Endothelial cell of umbilical vein (primary cell): ENCODE measurements at regions not wholly inside any gene's neighbourhood (a gene's known extent, or its start where the extent isn't known, plus 50 kb on each side); places are given as distances from the start of the nearest gene placed in this dataset.

Source experiments
- BruUV-seq: library from RNA; stranded (reverse); fragments of 400-500 nt; replicated peaks from 2 replicates; lab custom pipeline; 2021; lab: Mats Ljungman, UMichigan
- CTCF ChIA-PET: fragments of 300-600, 350-600 bp; sonication (Branson Sonifier 250); formaldehyde crosslinking; loops from one replicate; lab custom pipeline; 2021; ENCODE audit warnings: antibody characterized with exemption, inconsistent platforms; lab: Charles Lee
- POLR2A ChIA-PET: fragments of 300-600, 350-600 bp; sonication (Branson Sonifier 250); formaldehyde crosslinking; loops from one replicate; lab custom pipeline; 2021; ENCODE audit warnings: antibody characterized with exemption, inconsistent platforms; lab: Charles Lee
- DNase-seq: peaks from one replicate; pipeline ENCODE4 v3.0.0-alpha.2; 2011; ENCODE audit warnings: low read depth, low spot score
- FAIRE-seq: peaks from 2 replicates; lab custom pipeline; 2011; peaks lifted over from hg19 to GRCh38; lab: Jason Lieb, UNC
- H2AFZ ChIP-seq: 2 replicates; pipeline ENCODE4 v1.6.0; 2012; ENCODE audit warnings: low read depth, low read length, control low read depth, inconsistent platforms
- H3K27ac ChIP-seq: 2 replicates; pipeline ENCODE4 v1.5.1; 2011; ENCODE audit warnings: low read depth, mild to moderate bottlenecking, control low read depth, low read length, moderate library complexity; ENCODE audit not compliant: insufficient read depth
- H3K27me3 ChIP-seq, 2 experiments: 2 replicates each; pipeline versions ENCODE4 v1.6.0 to v1.6.1; 2011; ENCODE audit warnings: low read length in 2 of 2, mixed read lengths in 1 of 2; ENCODE audit not compliant: control insufficient read depth in 2 of 2, insufficient read depth in 2 of 2
- H3K36me3 ChIP-seq, 2 experiments: 2 replicates in 1 of 2; 3 replicates in 1 of 2; pipeline ENCODE4 v1.5.1; 2011; ENCODE audit warnings: low read length in 2 of 2, mild to moderate bottlenecking in 1 of 2, moderate library complexity in 1 of 2; ENCODE audit not compliant: control insufficient read depth in 2 of 2, insufficient read depth in 2 of 2; ENCODE audit errors: extremely low read depth in 1 of 2
- H3K4me1 ChIP-seq: 3 replicates; pipeline ENCODE4 v1.5.1; 2011; ENCODE audit warnings: mild to moderate bottlenecking, low read length; ENCODE audit not compliant: control insufficient read depth, insufficient read depth; ENCODE audit errors: extremely low read depth
- H3K4me2 ChIP-seq: 2 replicates; pipeline ENCODE4 v1.6.1; 2011; ENCODE audit warnings: low read length, control low read depth, mixed read lengths; ENCODE audit not compliant: insufficient read depth
- H3K4me3 ChIP-seq, 3 experiments: fragments of 200-600 bp in 1 of 3; sonication (generic), shearing (Covaris generic) in 1 of 3; replicated peaks in 1 of 3; 2 replicates each; pipeline ENCODE4 v1.5.1; 2011 to 2016; ENCODE audit warnings: control low read depth in 3 of 3, low read length in 3 of 3, mild to moderate bottlenecking in 2 of 3, inconsistent platforms in 1 of 3, low read depth in 1 of 3, moderate library complexity in 1 of 3; ENCODE audit not compliant: insufficient read depth in 1 of 3
- H3K79me2 ChIP-seq: 2 replicates; pipeline ENCODE4 v1.6.0; 2012; ENCODE audit warnings: low read length, inconsistent platforms; ENCODE audit not compliant: control insufficient read depth, insufficient read depth
- H3K9ac ChIP-seq: replicated peaks from 2 replicates; pipeline ENCODE3; 2011; ENCODE audit warnings: low read length, control low read depth; ENCODE audit not compliant: insufficient read depth; ENCODE audit errors: extremely low read depth
- H3K9me1 ChIP-seq: replicated peaks from 3 replicates; pipeline ENCODE4 v1.6.0; 2011; ENCODE audit warnings: mild to moderate bottlenecking, low read length; ENCODE audit not compliant: control insufficient read depth, insufficient read depth; ENCODE audit errors: extremely low read depth
- H3K9me3 ChIP-seq: replicated peaks from 2 replicates; pipeline ENCODE4 v1.5.1; 2012; ENCODE audit warnings: low read length, inconsistent platforms; ENCODE audit not compliant: control insufficient read depth, insufficient read depth
- H4K20me1 ChIP-seq: replicated peaks from 2 replicates; pipeline ENCODE3; 2011; ENCODE audit warnings: mild to moderate bottlenecking, low read length; ENCODE audit not compliant: control insufficient read depth, insufficient read depth; ENCODE audit errors: extremely low read depth
- EZH2 ChIP-seq: IDR thresholded peaks from 2 replicates; pipeline ENCODE4 v1.6.1; 2012; ENCODE audit warnings: borderline replicate concordance, low read depth, mild to moderate bottlenecking, moderate library complexity, low read length, inconsistent platforms; ENCODE audit not compliant: severe bottlenecking
- FOS ChIP-seq: IDR thresholded peaks from 2 replicates; pipeline ENCODE4 v1.6.1; 2011; ENCODE audit warnings: mild to moderate bottlenecking, low read length, moderate library complexity, borderline replicate concordance; ENCODE audit not compliant: insufficient read depth
- GATA2 ChIP-seq: IDR thresholded peaks from 2 replicates; pipeline ENCODE4 v1.7.0; 2011; ENCODE audit warnings: low read depth, mild to moderate bottlenecking, moderate library complexity, mixed read lengths, low read length; ENCODE audit not compliant: insufficient read length, insufficient read depth
- JUN ChIP-seq: IDR thresholded peaks from 2 replicates; pipeline ENCODE4 v1.6.1; 2011; ENCODE audit warnings: borderline replicate concordance, low read depth; ENCODE audit not compliant: insufficient read length, insufficient read depth
- MYC ChIP-seq: IDR thresholded peaks from one replicate; pipeline ENCODE4 v1.6.1; 2011; ENCODE audit warnings: mild to moderate bottlenecking, low read depth, low read length
- POLR2A ChIP-seq: IDR thresholded peaks from 2 replicates; pipeline ENCODE4 v1.6.1; 2012; ENCODE audit warnings: low read depth, mild to moderate bottlenecking, control low read depth, low read length
- POLR2AphosphoS5 ChIP-seq: IDR thresholded peaks from 2 replicates; pipeline ENCODE4 v1.6.1; 2012; ENCODE audit warnings: low read depth, mild to moderate bottlenecking, control low read depth, low read length, moderate library complexity; ENCODE audit not compliant: insufficient read depth
- dilution Hi-C: fragments of 300-500 bp; cut with MboI; formaldehyde crosslinking; loops from one replicate; pipeline ENCODE4 v1.15.0; 2019; ENCODE audit warnings: low sequenced_read_pairs; ENCODE audit not compliant: extremely low pct_ligation_motif_present
- intact Hi-C: fragments of 100-400 bp; cut with micrococcal nuclease; formaldehyde crosslinking; loops from one replicate; pipeline ENCODE4 v1.10.0; 2022
- TF ChIP-seq, protein P1 (sequence below), 2 donors: IDR thresholded peaks; 1 replicate in 1 of 2; 2 replicates in 1 of 2; pipeline ENCODE4 v1.5.1; 2011; ENCODE audit warnings: low read length in 2 of 2, mild to moderate bottlenecking in 2 of 2, moderate library complexity in 2 of 2, control low read depth in 1 of 2, inconsistent platforms in 1 of 2, low read depth in 1 of 2; ENCODE audit not compliant: insufficient read depth in 1 of 2; ENCODE audit errors: extremely low read depth in 1 of 2
- TF ChIP-seq, protein P2 (sequence below): IDR thresholded peaks from 2 replicates; pipeline ENCODE4 v1.6.1; 2011; ENCODE audit not compliant: insufficient read depth, insufficient read length

DNA sequence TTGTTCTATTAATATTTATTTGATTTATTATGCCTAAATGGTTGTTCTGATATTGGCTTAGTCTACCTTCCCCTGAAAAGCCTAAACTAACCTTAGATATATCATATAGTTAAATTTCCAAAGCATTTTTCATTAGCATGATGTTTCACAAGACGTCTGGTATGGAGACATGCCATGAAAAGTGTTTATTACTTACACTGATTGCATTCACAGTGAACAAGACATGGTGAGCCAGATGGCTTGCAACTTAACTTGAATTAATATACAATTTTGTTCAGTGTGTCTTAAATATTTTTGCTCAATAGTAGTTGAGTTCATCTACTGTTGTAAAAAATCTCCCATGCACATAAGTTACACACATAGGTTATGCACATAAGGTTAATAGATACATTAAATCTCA lies 758.4 kb downstream of the NSUN3 start:
- DNase-seq, result no peak
- H3K4me1 ChIP-seq, result no peaks in the 10 kb centered on the region
- H4K20me1 ChIP-seq, result no peaks in the 10 kb centered on the region
- no peaks in the 10 kb centered on the region for H3K27me3 ChIP-seq
- H3K9me3 ChIP-seq, result no peaks in the 10 kb centered on the region
- H3K9me1 ChIP-seq, result no peaks in the 10 kb centered on the region
- ChIA-PET CTCF (interaction anchor here (1.2 kb wide), 1 partner anchor 12 kb away, joined by 3 read pairs; no protein-coding TSS in a partner anchor), POLR2A (no interaction called here)
- no peak overlapping the region for H3K9ac ChIP-seq
- intact Hi-C loops, result no loop called here
- no peak overlapping the region for H3K4me2 ChIP-seq
- no peak for FAIRE-seq
- dilution Hi-C loops, result no loop called here
- no peaks in the 10 kb centered on the region for H3K79me2 ChIP-seq
- H3K36me3 ChIP-seq, result no peaks in the 10 kb centered on the region
- H3K27ac ChIP-seq, result no peak overlapping the region
- H2AFZ ChIP-seq, result no peak overlapping the region
- no peak for TF ChIP-seq POLR2AphosphoS5
- TF ChIP-seq POLR2A, result no peak
- no peak for TF ChIP-seq FOS
- TF ChIP-seq, protein P1, sequence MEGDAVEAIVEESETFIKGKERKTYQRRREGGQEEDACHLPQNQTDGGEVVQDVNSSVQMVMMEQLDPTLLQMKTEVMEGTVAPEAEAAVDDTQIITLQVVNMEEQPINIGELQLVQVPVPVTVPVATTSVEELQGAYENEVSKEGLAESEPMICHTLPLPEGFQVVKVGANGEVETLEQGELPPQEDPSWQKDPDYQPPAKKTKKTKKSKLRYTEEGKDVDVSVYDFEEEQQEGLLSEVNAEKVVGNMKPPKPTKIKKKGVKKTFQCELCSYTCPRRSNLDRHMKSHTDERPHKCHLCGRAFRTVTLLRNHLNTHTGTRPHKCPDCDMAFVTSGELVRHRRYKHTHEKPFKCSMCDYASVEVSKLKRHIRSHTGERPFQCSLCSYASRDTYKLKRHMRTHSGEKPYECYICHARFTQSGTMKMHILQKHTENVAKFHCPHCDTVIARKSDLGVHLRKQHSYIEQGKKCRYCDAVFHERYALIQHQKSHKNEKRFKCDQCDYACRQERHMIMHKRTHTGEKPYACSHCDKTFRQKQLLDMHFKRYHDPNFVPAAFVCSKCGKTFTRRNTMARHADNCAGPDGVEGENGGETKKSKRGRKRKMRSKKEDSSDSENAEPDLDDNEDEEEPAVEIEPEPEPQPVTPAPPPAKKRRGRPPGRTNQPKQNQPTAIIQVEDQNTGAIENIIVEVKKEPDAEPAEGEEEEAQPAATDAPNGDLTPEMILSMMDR (IDR thresholded peaks at IDR 0.05; ENCODE audit: extremely low read depth in 1 of 2, insufficient read depth in 1 of 2, low read depth in 1 of 2, low read length in 2 of 2), result no peak
- TF ChIP-seq JUN, result no peak
- TF ChIP-seq EZH2, result no peak
- BruUV-seq, result no TSS peak
- H3K4me3 ChIP-seq, result no peak overlapping the region

DNA sequence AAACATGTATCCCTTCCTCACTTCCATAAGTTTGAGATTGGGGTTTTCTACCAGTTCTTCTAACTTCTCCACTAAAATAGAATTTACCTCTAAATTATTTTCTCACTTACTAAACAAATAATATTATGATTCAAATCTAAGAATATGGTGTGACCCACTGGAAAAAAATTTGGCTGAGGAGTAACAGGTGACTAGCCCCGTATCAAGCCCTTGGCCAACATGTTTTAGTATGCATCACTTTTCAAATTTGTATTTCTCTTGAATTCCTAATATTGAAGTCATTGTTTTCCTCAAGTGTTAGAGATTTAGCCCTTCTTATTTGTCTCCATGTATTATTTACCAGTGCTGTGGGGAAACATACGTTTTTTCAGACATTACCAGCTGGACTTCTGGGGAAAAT lies 759.4 kb downstream of the NSUN3 start:
- H3K27me3 ChIP-seq, result no peaks in the 10 kb centered on the region
- CTCF ChIA-PET, result interaction anchor here (1.2 kb wide), 1 partner anchor 11 kb away, joined by 3 read pairs; no protein-coding TSS in a partner anchor
- no peaks in the 10 kb centered on the region for H4K20me1 ChIP-seq
- DNase-seq, result no peak
- H3K9me1 ChIP-seq, result no peaks in the 10 kb centered on the region
- H3K79me2 ChIP-seq, result no peaks in the 10 kb centered on the region
- no peak for FAIRE-seq
- H3K9me3 ChIP-seq, result no peaks in the 10 kb centered on the region
- no peak overlapping the region for H3K4me3 ChIP-seq
- H3K9ac ChIP-seq, result no peak overlapping the region
- no peak overlapping the region for H2AFZ ChIP-seq
- dilution Hi-C loops, result no loop called here
- H3K4me1 ChIP-seq, result no peaks in the 10 kb centered on the region
- no peak overlapping the region for H3K4me2 ChIP-seq
- TF ChIP-seq JUN (no peak), EZH2 (no peak), FOS (no peak), MYC (no peak), GATA2 (no peak), POLR2A (no peak), POLR2AphosphoS5 (no peak)
- TF ChIP-seq, protein P1 (IDR thresholded peaks at IDR 0.05; ENCODE audit: extremely low read depth in 1 of 2, insufficient read depth in 1 of 2, low read depth in 1 of 2, low read length in 2 of 2), result no peak
- TF ChIP-seq, protein P2, sequence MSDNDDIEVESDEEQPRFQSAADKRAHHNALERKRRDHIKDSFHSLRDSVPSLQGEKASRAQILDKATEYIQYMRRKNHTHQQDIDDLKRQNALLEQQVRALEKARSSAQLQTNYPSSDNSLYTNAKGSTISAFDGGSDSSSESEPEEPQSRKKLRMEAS, result no peak
- H3K36me3 ChIP-seq, result no peaks in the 10 kb centered on the region
- no peak overlapping the region for H3K27ac ChIP-seq
- POLR2A ChIA-PET, result no interaction called here
- intact Hi-C loops, result no loop called here
- BruUV-seq, result no TSS peak
